Common myeloid progenitor, CD34-positive (primary cell): ENCODE measurements at regions not wholly inside any gene's neighbourhood (a gene's known extent, or its start where the extent isn't known, plus 50 kb on each side); places are given as distances from the start of the nearest gene placed in this dataset.

ENCODE experiments used
- CTCF ChIA-PET: fragments of 350-600 bp; sonication (Branson Sonifier 250); formaldehyde crosslinking; loops from one replicate; lab custom pipeline; 2021; ENCODE audit warnings: antibody characterized with exemption; lab: Charles Lee
- POLR2A ChIA-PET: fragments of 350-600 bp; sonication (Branson Sonifier 250); formaldehyde crosslinking; loops from one replicate; lab custom pipeline; 2021; ENCODE audit warnings: antibody characterized with exemption; lab: Charles Lee
- DNase-seq, 3 donors: peaks; one replicate each; pipeline versions ENCODE4 v3.0.0 to v3.0.0-alpha.2; 2013
- H3K27ac ChIP-seq, 2 experiments: 1 replicate in 1 of 2; 2 replicates in 1 of 2; pipeline ENCODE4 v1.7.0; 2013; ENCODE audit warnings: inconsistent platforms in 2 of 2, low read length in 2 of 2, mild to moderate bottlenecking in 2 of 2, low read depth in 1 of 2, moderate library complexity in 1 of 2; ENCODE audit not compliant: severe bottlenecking in 2 of 2, insufficient read depth in 1 of 2, poor library complexity in 1 of 2
- H3K27me3 ChIP-seq, 5 experiments: replicated peaks in 2 of 5; 1 replicate in 3 of 5; 2 replicates in 2 of 5; pipeline versions ENCODE4 v1.6.1 to v1.7.0; 2013; ENCODE audit warnings: low read length in 4 of 5, mild to moderate bottlenecking in 2 of 5, moderate library complexity in 2 of 5, inconsistent platforms in 1 of 5; ENCODE audit not compliant: insufficient read depth in 5 of 5, control insufficient read depth in 4 of 5
- H3K36me3 ChIP-seq, 4 experiments: 1 replicate in 2 of 4; 2 replicates in 2 of 4; pipeline versions ENCODE4 v1.6.1 to v1.7.0; 2013; ENCODE audit warnings: low read length in 3 of 4, control low read depth in 1 of 4, mild to moderate bottlenecking in 1 of 4; ENCODE audit not compliant: control insufficient read depth in 4 of 4, insufficient read depth in 4 of 4
- H3K4me1 ChIP-seq, 4 experiments: 1 replicate in 3 of 4; 2 replicates in 1 of 4; pipeline versions ENCODE4 v1.6.1 to v1.7.1; 2013; ENCODE audit warnings: low read length in 3 of 4, mild to moderate bottlenecking in 3 of 4, control low read depth in 1 of 4, inconsistent platforms in 1 of 4, moderate library complexity in 1 of 4; ENCODE audit not compliant: control insufficient read depth in 4 of 4, insufficient read depth in 4 of 4; ENCODE audit errors: control extremely low read depth in 1 of 4
- H3K4me3 ChIP-seq, 7 experiments: 1 replicate in 4 of 7; 2 replicates in 3 of 7; pipeline versions ENCODE4 v1.5.1 to v1.7.0; 2013; ENCODE audit warnings: mild to moderate bottlenecking in 7 of 7, low read length in 6 of 7, moderate library complexity in 6 of 7, inconsistent platforms in 2 of 7, low read depth in 2 of 7, control low read depth in 1 of 7; ENCODE audit not compliant: insufficient read depth in 4 of 7, control insufficient read depth in 1 of 7; ENCODE audit errors: extremely low read depth in 1 of 7
- H3K9me3 ChIP-seq, 5 experiments: 1 replicate in 4 of 5; 2 replicates in 1 of 5; pipeline versions ENCODE4 v1.6.1 to v1.7.1; 2013; ENCODE audit warnings: low read length in 4 of 5, mild to moderate bottlenecking in 2 of 5, inconsistent platforms in 1 of 5, low read depth in 1 of 5, moderate library complexity in 1 of 5; ENCODE audit not compliant: control insufficient read depth in 4 of 5, insufficient read depth in 2 of 5; ENCODE audit errors: control extremely low read depth in 1 of 5
- WGBS: methylation state at CpG from one replicate; pipeline ENCODE4 v1.1.5; 2013; ENCODE audit not compliant: insufficient coverage; 5-methylcytosine and 5-hydroxymethylcytosine counted together

DNA sequence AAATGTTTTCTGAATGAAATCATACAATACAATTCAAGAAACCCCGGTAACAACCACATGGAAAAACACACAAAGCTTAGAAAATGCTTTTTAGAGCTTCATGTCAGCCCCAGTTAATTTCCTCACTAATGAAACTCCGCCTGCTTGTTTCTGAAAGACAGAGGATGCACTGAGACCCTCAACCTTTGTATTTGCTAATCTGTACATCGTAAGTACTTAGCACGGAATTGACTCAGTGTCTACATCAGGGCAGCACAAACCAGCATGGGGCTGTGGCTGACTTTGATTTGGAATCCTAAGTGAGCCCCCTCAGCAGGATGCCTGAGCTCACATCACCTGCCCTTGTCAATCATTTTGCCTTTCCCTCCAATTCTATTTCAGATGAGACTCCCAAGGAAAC lies 499.1 kb upstream of the MPDZ start:
- 96% methylated on average over 3 of the region's 4 CpGs for WGBS

DNA sequence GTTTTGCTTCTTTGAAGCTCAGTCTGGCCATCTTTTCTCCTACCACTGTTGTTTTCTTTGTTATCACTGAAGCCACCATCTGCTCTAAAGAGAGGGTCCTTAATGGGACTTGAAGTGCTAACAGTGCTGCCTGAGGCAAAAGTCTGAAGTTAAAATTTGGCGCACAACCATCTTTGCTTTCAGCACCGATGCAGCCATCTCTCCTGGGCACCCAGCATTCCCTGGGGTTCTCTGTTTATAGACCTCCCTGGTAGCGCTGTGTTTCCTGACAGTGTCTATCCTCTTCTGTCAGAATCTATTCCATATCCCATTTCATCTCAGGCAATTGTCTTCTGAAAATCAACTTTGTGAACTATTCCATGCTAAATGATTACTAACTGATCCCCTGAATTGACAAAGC lies 491.5 kb upstream of the MPDZ start:
- no peak for DNase-seq
- H3K4me3 ChIP-seq = no peak overlapping the region
- H3K4me1 ChIP-seq = no peaks in the 10 kb centered on the region
- ChIA-PET POLR2A (no interaction called here), CTCF (no interaction called here)
- no peaks in the 10 kb centered on the region for H3K27me3 ChIP-seq
- no peaks in the 10 kb centered on the region for H3K36me3 ChIP-seq
- 93% methylated on average over 3 of the region's 3 CpGs for WGBS
- H3K27ac ChIP-seq = no peak overlapping the region
- no peaks in the 10 kb centered on the region for H3K9me3 ChIP-seq

More for the DNA sequence above, 499.1 kb upstream of the MPDZ start:
- no peaks in the 10 kb centered on the region for H3K36me3 ChIP-seq
- no peaks in the 10 kb centered on the region for H3K9me3 ChIP-seq
- no peak overlapping the region for H3K4me3 ChIP-seq
- no peaks in the 10 kb centered on the region for H3K27me3 ChIP-seq
- ChIA-PET POLR2A (no interaction called here), CTCF (interaction anchor here (1.6 kb wide), 1 partner anchor 8 kb away, joined by 3 read pairs; no protein-coding TSS in a partner anchor)
- no peaks in the 10 kb centered on the region for H3K4me1 ChIP-seq
- H3K27ac ChIP-seq = no peak overlapping the region
- DNase-seq = no peak

GRCh38 chr9:13769641-13770040 lies 490.1 kb upstream of the MPDZ start:
- Histone ChIP-seq H3K27ac (no peak overlapping the region), H3K4me1 (no peaks in the 10 kb centered on the region), H3K4me3 (no peak overlapping the region), H3K36me3 (no peaks in the 10 kb centered on the region), H3K27me3 (no peaks in the 10 kb centered on the region), H3K9me3 (no peaks in the 10 kb centered on the region)
- WGBS = no CpG with 5 or more reads among the region's 1 CpG
- ChIA-PET POLR2A (no interaction called here), CTCF (no interaction called here)
- no peak for DNase-seq

GRCh38 chr9:13769006-13769405 lies 489.5 kb upstream of the MPDZ start:
- CTCF ChIA-PET = no interaction called here
- Histone ChIP-seq H3K27ac (no peak overlapping the region), H3K4me1 (no peaks in the 10 kb centered on the region), H3K9me3 (no peaks in the 10 kb centered on the region), H3K36me3 (no peaks in the 10 kb centered on the region), H3K27me3 (no peaks in the 10 kb centered on the region), H3K4me3 (no peak overlapping the region)
- POLR2A ChIA-PET = no interaction called here
- no CpG with 5 or more reads among the region's 3 CpGs for WGBS
- no peak for DNase-seq

DNA sequence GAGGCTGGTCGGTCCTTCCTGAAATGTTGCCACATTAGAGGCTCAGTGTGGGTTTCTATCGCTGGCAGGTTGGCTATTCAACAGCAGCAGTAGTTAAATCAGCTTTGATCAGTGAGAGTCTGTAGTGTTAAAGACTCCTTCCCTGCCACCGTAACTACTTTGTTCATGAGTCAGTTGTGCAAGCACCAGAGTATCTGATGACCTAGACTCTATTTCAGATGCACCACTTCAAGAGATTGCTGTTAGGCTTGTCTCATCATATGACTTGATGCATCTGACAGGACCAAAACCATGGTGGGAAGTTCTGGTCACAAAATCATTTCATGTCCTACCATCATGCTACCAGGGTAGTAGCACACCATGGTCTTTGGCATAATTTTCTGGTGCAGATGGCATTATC lies 482.7 kb upstream of the MPDZ start:
- 96% methylated on average over 3 of the region's 3 CpGs for WGBS
- Histone ChIP-seq H3K27me3 (no peaks in the 10 kb centered on the region), H3K27ac (no peak overlapping the region), H3K36me3 (no peaks in the 10 kb centered on the region), H3K4me1 (no peaks in the 10 kb centered on the region), H3K4me3 (no peak overlapping the region), H3K9me3 (no peaks in the 10 kb centered on the region)
- DNase-seq = no peak
- ChIA-PET CTCF (no interaction called here), POLR2A (no interaction called here)

GRCh38 chr9:13759551-13759950 lies 480.1 kb upstream of the MPDZ start:
- Histone ChIP-seq H3K27me3 (peaks cover 0 to 2% (median 0%) of the 10 kb centered on the region in 5 experiments), H3K9me3 (no peaks in the 10 kb centered on the region), H3K4me1 (no peaks in the 10 kb centered on the region), H3K4me3 (no peak overlapping the region), H3K36me3 (no peaks in the 10 kb centered on the region), H3K27ac (no peak overlapping the region)
- DNase-seq = no peak
- ChIA-PET POLR2A (no interaction called here), CTCF (no interaction called here)
- 95% methylated on average over 3 of the region's 3 CpGs for WGBS

DNA sequence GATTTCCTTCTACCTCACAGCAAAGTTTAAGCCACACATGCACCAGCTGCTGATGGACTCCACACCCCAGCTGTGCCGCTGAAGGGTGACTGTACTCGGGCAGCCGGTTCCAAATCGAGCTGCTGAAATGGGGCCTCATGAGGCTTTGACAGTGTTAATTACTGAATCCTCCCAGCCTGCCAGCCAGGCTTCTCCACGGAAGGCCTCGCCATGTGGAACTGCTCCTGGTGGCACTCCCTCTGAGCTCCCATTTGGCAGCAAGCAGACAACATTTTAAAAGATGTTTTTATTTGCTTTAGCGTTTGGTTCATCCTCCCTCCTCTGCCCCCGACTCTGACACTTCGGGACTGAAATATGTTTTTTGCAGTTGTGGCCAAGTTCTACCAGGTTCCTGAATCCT lies 479.4 kb upstream of the MPDZ start:
- no peak overlapping the region for H3K4me3 ChIP-seq
- DNase-seq = no peak
- H3K4me1 ChIP-seq = no peaks in the 10 kb centered on the region
- H3K36me3 ChIP-seq = no peaks in the 10 kb centered on the region
- H3K27me3 ChIP-seq = peaks cover 0 to 2% (median 0%) of the 10 kb centered on the region in 5 experiments
- WGBS = 84% methylated on average over 9 of the region's 9 CpGs
- ChIA-PET CTCF (no interaction called here), POLR2A (no interaction called here)
- H3K27ac ChIP-seq = no peak overlapping the region
- no peaks in the 10 kb centered on the region for H3K9me3 ChIP-seq
